Tibial artery (tissue), 4 donors: ENCODE measurements at regions not wholly inside any gene's neighbourhood (a gene's known extent, or its start where the extent isn't known, plus 50 kb on each side); places are given as distances from the start of the nearest gene placed in this dataset.

Experiments used
- DNase-seq, 2 donors: peaks; one replicate each; pipeline ENCODE4 v3.0.0-alpha.2; 2019
- H3K27ac ChIP-seq, 2 donors: fragments of 200-600 bp; sonication (generic) in 1 of 2; 1 replicate in 1 of 2; 2 replicates in 1 of 2; pipeline ENCODE4 v1.5.1; 2018 to 2019; ENCODE audit warnings: mild to moderate bottlenecking in 1 of 2
- H3K27me3 ChIP-seq, 2 donors: fragments of 200-600 bp; sonication (generic) in 1 of 2; one replicate each; pipeline versions ENCODE4 v1.5.1 to v1.6.0; 2016 to 2019
- H3K36me3 ChIP-seq, 3 donors: fragments of 200-600 bp; sonication (generic) in 2 of 3; one replicate each; pipeline ENCODE4 v1.5.1; 2016 to 2019; ENCODE audit warnings: mild to moderate bottlenecking in 2 of 3
- H3K4me1 ChIP-seq, 4 donors: fragments of 200-600 bp; sonication (generic) in 2 of 4; 1 replicate in 3 of 4; 2 replicates in 1 of 4; pipeline ENCODE4 v1.5.1; 2016 to 2019
- H3K4me3 ChIP-seq, 2 donors: fragments of 200-600 bp; sonication (generic) in 1 of 2; 1 replicate in 1 of 2; 2 replicates in 1 of 2; pipeline ENCODE4 v1.5.1; 2018 to 2019; ENCODE audit warnings: mild to moderate bottlenecking in 2 of 2
- H3K9me3 ChIP-seq, 3 donors: fragments of 200-600 bp; sonication (generic) in 1 of 3; one replicate each; pipeline ENCODE4 v1.5.1; 2016 to 2019
- CTCF ChIP-seq, 2 experiments: fragments of 200-600 bp in 1 of 2; fragments of 450-650 bp in 1 of 2; IDR thresholded peaks; one replicate each; pipeline ENCODE4 v1.5.1; 2017 to 2019; ENCODE audit warnings: antibody characterized with exemption in 2 of 2, mild to moderate bottlenecking in 1 of 2, moderate library complexity in 1 of 2
- intact Hi-C: fragments of 100-400 bp; cut with DNase I; formaldehyde crosslinking; loops from one replicate; pipeline ENCODE4 v1.15.0; 2023; ENCODE audit warnings: low total_unique reads

GRCh38 chr7:119758254-119758653, 514.7 kb upstream of the KCND2 start:
- H3K27me3 ChIP-seq = no peaks in the 10 kb centered on the region
- H3K27ac ChIP-seq = no peak overlapping the region
- intact Hi-C loops = no loop called here
- H3K4me3 ChIP-seq = no peak overlapping the region
- H3K36me3 ChIP-seq = no peaks in the 10 kb centered on the region
- no peak for DNase-seq
- TF ChIP-seq CTCF (IDR thresholded peaks at IDR 0.05) = no peak
- H3K4me1 ChIP-seq = no peaks in the 10 kb centered on the region
- H3K9me3 ChIP-seq = no peaks in the 10 kb centered on the region

GRCh38 chr7:119761776-119762175, 511.2 kb upstream of the KCND2 start:
- Histone ChIP-seq H3K4me1 (no peaks in the 10 kb centered on the region), H3K27me3 (no peaks in the 10 kb centered on the region), H3K36me3 (no peaks in the 10 kb centered on the region), H3K9me3 (no peaks in the 10 kb centered on the region), H3K4me3 (no peak overlapping the region), H3K27ac (no peak overlapping the region)
- no peak for TF ChIP-seq CTCF (IDR thresholded peaks at IDR 0.05)
- no peak for DNase-seq
- intact Hi-C loops = no loop called here

- Histone ChIP-seq H3K4me1 (no peaks in the 10 kb centered on the region), H3K27ac (no peak overlapping the region), H3K27me3 (no peaks in the 10 kb centered on the region), H3K4me3 (no peak overlapping the region), H3K36me3 (no peaks in the 10 kb centered on the region), H3K9me3 (no peaks in the 10 kb centered on the region)
- TF ChIP-seq CTCF (IDR thresholded peaks at IDR 0.05) = no peak
- intact Hi-C loops = no loop called here
- DNase-seq = no peak
Observed at GRCh38 chr7:119782286-119782685, 490.7 kb upstream of the KCND2 start.

GRCh38 chr7:119783799-119784198, 489.2 kb upstream of the KCND2 start:
- no peak overlapping the region for H3K27ac ChIP-seq
- H3K27me3 ChIP-seq = no peaks in the 10 kb centered on the region
- intact Hi-C loops = no loop called here
- no peaks in the 10 kb centered on the region for H3K36me3 ChIP-seq
- H3K4me1 ChIP-seq = no peaks in the 10 kb centered on the region
- H3K4me3 ChIP-seq = no peak overlapping the region
- DNase-seq = no peak
- no peaks in the 10 kb centered on the region for H3K9me3 ChIP-seq
- no peak for TF ChIP-seq CTCF (IDR thresholded peaks at IDR 0.05)

- Histone ChIP-seq H3K4me1 (no peaks in the 10 kb centered on the region), H3K4me3 (no peak overlapping the region), H3K27ac (no peak overlapping the region), H3K9me3 (no peaks in the 10 kb centered on the region), H3K27me3 (no peaks in the 10 kb centered on the region), H3K36me3 (no peaks in the 10 kb centered on the region)
- DNase-seq = no peak
- no peak for TF ChIP-seq CTCF (IDR thresholded peaks at IDR 0.05)
- intact Hi-C loops = no loop called here
Observed at GRCh38 chr7:119802147-119802546, 470.8 kb upstream of the KCND2 start.

- H3K4me3 ChIP-seq = no peak overlapping the region
- H3K9me3 ChIP-seq = peaks cover 0 to 7% (median 3%) of the 10 kb centered on the region in 3 donors
- no peaks in the 10 kb centered on the region for H3K27me3 ChIP-seq
- DNase-seq = no peak
- TF ChIP-seq CTCF (IDR thresholded peaks at IDR 0.05) = no peak
- intact Hi-C loops = no loop called here
- H3K27ac ChIP-seq = no peak overlapping the region
- no peaks in the 10 kb centered on the region for H3K36me3 ChIP-seq
- no peaks in the 10 kb centered on the region for H3K4me1 ChIP-seq
Observed at GRCh38 chr7:119825091-119825655, 447.8 kb upstream of the KCND2 start.
